H1 (cell line): ENCODE measurements at regions not wholly inside any gene's neighbourhood (a gene's known extent, or its start where the extent isn't known, plus 50 kb on each side); places are given as distances from the start of the nearest gene placed in this dataset.

Source experiments
- EZH2 ChIP-seq: fragments of 200-600 bp; sonication (generic); IDR thresholded peaks from 2 replicates; pipeline ENCODE4 v1.7.1; 2012; ENCODE audit warnings: low read depth, mild to moderate bottlenecking, moderate library complexity, low read length, inconsistent platforms; ENCODE audit not compliant: severe bottlenecking
- MAFK ChIP-seq: IDR thresholded peaks from 2 replicates; pipeline ENCODE4 v1.6.1; 2012; ENCODE audit warnings: low read depth, mild to moderate bottlenecking, improper control_type of control experiment, low read length
- NRF1 ChIP-seq: IDR thresholded peaks from 2 replicates; pipeline ENCODE4 v1.6.1; 2011; ENCODE audit warnings: mild to moderate bottlenecking, low read depth, low read length, improper control_type of control experiment
- RAD21 ChIP-seq, 2 experiments: IDR thresholded peaks in 1 of 2; conservative IDR thresholded peaks in 1 of 2; 2 replicates each; pipeline ENCODE4 v1.6.1; 2011; ENCODE audit warnings: low read depth in 2 of 2, low read length in 2 of 2, improper control_type of control experiment in 1 of 2, inconsistent platforms in 1 of 2, mild to moderate bottlenecking in 1 of 2, moderate library complexity in 1 of 2
- SIX5 ChIP-seq: IDR thresholded peaks from 2 replicates; pipeline ENCODE4 v1.6.1; 2011; ENCODE audit warnings: mild to moderate bottlenecking, low read depth, low read length
- TAF1 ChIP-seq: IDR thresholded peaks from 2 replicates; pipeline ENCODE4 v1.6.1; 2011; ENCODE audit warnings: mild to moderate bottlenecking, low read depth, low read length

- TF ChIP-seq NRF1 (no peak), RAD21 (IDR thresholded peaks at IDR 0.05 in 1 of 2, conservative IDR thresholded peaks at IDR 0.05 in 1 of 2; ENCODE audit: low read depth in 2 of 2, low read length in 2 of 2) (no peak), TAF1 (no peak), MAFK (no peak), SIX5 (no peak), EZH2 (no peak)
These were observed 109.6 kb upstream of the ZWINT start (continued) for GRCh38 chr10:56470701-56471100.
